DOHH2 (cell line): ENCODE measurements at regions not wholly inside any gene's neighbourhood (a gene's known extent, or its start where the extent isn't known, plus 50 kb on each side); places are given as distances from the start of the nearest gene placed in this dataset.

ENCODE experiments used
- H3F3A ChIP-seq: fragments of 200-600 bp; sonication (generic), shearing (Covaris generic); 2 replicates; pipeline ENCODE4 v1.6.0; 2016; ENCODE audit warnings: antibody characterized with exemption, mild to moderate bottlenecking; ENCODE audit not compliant: control insufficient read depth, insufficient read depth
- H3K27ac ChIP-seq: fragments of 200-600 bp; sonication (generic); 2 replicates; pipeline ENCODE4 v1.5.1; 2014; ENCODE audit warnings: low read depth, mild to moderate bottlenecking, low read length, moderate library complexity
- H3K27me3 ChIP-seq: fragments of 200-600 bp; sonication (generic); 2 replicates; pipeline ENCODE4 v1.6.1; 2014; ENCODE audit warnings: mild to moderate bottlenecking, low read length, mixed read lengths; ENCODE audit not compliant: control insufficient read depth
- H3K36me3 ChIP-seq: fragments of 200-600 bp; sonication (generic); 2 replicates; pipeline ENCODE4 v1.6.1; 2014; ENCODE audit warnings: mild to moderate bottlenecking, low read length, moderate library complexity, mixed read lengths; ENCODE audit not compliant: control insufficient read depth
- H3K4me1 ChIP-seq: fragments of 200-600 bp; sonication (generic); 2 replicates; pipeline ENCODE4 v1.6.1; 2014; ENCODE audit warnings: mild to moderate bottlenecking, low read length, mixed read lengths; ENCODE audit not compliant: control insufficient read depth
- H3K4me2 ChIP-seq: fragments of 200-600 bp; sonication (generic); 2 replicates; pipeline ENCODE4 v1.6.0; 2014; ENCODE audit warnings: mild to moderate bottlenecking, low read length, moderate library complexity
- H3K4me3 ChIP-seq: fragments of 200-600 bp; sonication (generic); 2 replicates; pipeline ENCODE4 v1.5.1; 2014; ENCODE audit warnings: mild to moderate bottlenecking, low read length, mixed read lengths
- H3K79me2 ChIP-seq: fragments of 200-600 bp; sonication (generic); 2 replicates; pipeline ENCODE4 v1.6.1; 2014; ENCODE audit warnings: mild to moderate bottlenecking, low read length, mixed read lengths; ENCODE audit not compliant: control insufficient read depth
- H3K9me2 ChIP-seq: fragments of 200-600 bp; sonication (generic); replicated peaks from 2 replicates; pipeline ENCODE4 v1.6.1; 2014; ENCODE audit warnings: mild to moderate bottlenecking, low read length, mixed read lengths; ENCODE audit not compliant: control insufficient read depth
- H3K9me3 ChIP-seq: fragments of 200-600 bp; sonication (generic); 2 replicates; pipeline ENCODE4 v1.6.1; 2014; ENCODE audit warnings: antibody characterized with exemption, low read length, mixed read lengths; ENCODE audit not compliant: control insufficient read depth, insufficient read depth
- H4K20me1 ChIP-seq: fragments of 200-600 bp; sonication (generic); 2 replicates; pipeline ENCODE4 v1.6.0; 2014; ENCODE audit warnings: low read depth, mild to moderate bottlenecking, antibody characterized with exemption, low read length, moderate library complexity; ENCODE audit not compliant: control insufficient read depth, insufficient read depth
- EZH2phosphoT487 ChIP-seq: fragments of 200-600 bp; sonication (generic); IDR thresholded peaks from 2 replicates; pipeline ENCODE4 v1.6.1; 2017; ENCODE audit warnings: borderline replicate concordance, mild to moderate bottlenecking, antibody characterized with exemption, low read length, moderate library complexity, mixed read lengths
- TF ChIP-seq, protein P1 (sequence below): fragments of 200-600 bp; sonication (generic); IDR thresholded peaks from one replicate; pipeline ENCODE4 v1.5.1; 2014; ENCODE audit warnings: antibody characterized with exemption, mild to moderate bottlenecking, low read depth, low read length; ENCODE audit not compliant: poor library complexity, severe bottlenecking

DNA sequence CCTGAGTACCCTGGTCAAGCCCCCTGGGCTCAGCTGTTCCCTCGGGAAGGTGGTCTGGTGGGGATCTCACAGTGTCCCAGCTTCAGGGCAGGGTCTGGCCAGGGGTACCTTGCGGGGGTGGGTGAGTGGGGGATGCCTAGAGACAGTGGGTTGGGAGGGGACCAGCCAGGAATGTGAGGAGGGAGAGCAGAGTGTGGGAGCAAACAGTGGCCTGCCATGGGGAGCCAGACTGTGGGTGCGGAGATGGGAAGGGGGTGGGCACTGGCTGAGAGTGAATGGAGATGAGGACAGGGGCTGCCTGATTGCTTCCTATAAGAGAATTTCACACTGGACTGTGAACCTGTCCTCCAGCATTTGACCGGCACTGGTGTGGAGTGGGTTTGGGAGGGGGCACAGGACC, 95.1 kb downstream of the VEGFA start:
- Histone ChIP-seq H4K20me1 (no peaks in the 10 kb centered on the region), H3K4me3 (no peak overlapping the region), H3K4me2 (no peak overlapping the region), H3F3A (no peaks in the 10 kb centered on the region), H3K36me3 (no peaks in the 10 kb centered on the region), H3K9me2 (no peaks in the 10 kb centered on the region), H3K27me3 (peaks cover 11% of the 10 kb centered on the region), H3K9me3 (no peaks in the 10 kb centered on the region), H3K27ac (no peak overlapping the region), H3K4me1 (no peaks in the 10 kb centered on the region), H3K79me2 (no peaks in the 10 kb centered on the region)
- TF ChIP-seq, protein P1, sequence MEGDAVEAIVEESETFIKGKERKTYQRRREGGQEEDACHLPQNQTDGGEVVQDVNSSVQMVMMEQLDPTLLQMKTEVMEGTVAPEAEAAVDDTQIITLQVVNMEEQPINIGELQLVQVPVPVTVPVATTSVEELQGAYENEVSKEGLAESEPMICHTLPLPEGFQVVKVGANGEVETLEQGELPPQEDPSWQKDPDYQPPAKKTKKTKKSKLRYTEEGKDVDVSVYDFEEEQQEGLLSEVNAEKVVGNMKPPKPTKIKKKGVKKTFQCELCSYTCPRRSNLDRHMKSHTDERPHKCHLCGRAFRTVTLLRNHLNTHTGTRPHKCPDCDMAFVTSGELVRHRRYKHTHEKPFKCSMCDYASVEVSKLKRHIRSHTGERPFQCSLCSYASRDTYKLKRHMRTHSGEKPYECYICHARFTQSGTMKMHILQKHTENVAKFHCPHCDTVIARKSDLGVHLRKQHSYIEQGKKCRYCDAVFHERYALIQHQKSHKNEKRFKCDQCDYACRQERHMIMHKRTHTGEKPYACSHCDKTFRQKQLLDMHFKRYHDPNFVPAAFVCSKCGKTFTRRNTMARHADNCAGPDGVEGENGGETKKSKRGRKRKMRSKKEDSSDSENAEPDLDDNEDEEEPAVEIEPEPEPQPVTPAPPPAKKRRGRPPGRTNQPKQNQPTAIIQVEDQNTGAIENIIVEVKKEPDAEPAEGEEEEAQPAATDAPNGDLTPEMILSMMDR = no peak
- no peak for TF ChIP-seq EZH2phosphoT487

DNA sequence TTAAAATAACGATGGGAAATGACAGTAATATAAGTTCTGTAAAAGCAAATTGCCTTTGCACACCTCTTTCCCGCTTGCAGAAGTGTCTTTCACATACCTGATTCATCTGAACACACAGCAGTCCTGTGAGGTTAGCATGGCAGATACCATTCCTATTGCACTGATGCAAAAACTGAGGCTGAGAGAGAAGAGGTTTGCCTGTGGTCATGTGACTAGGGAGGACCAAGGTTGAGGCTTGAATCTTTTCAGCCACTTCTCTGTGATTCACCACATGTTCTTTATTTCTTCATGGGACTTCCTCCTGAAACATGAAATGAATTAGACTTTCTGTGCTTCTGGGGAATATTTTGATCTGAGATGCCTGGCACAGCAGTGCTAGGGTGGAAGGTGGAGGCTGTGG, 92.9 kb downstream of the VEGFA start:
- Histone ChIP-seq H3K79me2 (no peaks in the 10 kb centered on the region), H3K9me2 (no peaks in the 10 kb centered on the region), H3K9me3 (no peaks in the 10 kb centered on the region), H3F3A (no peaks in the 10 kb centered on the region), H3K4me3 (no peak overlapping the region), H4K20me1 (no peaks in the 10 kb centered on the region), H3K4me1 (no peaks in the 10 kb centered on the region), H3K36me3 (no peaks in the 10 kb centered on the region), H3K4me2 (no peak overlapping the region), H3K27me3 (peaks cover 7% of the 10 kb centered on the region; the same call in 1 of the 2 replicates), H3K27ac (no peak overlapping the region)
- TF ChIP-seq, protein P1 = no peak
- TF ChIP-seq EZH2phosphoT487 = no peak

DNA sequence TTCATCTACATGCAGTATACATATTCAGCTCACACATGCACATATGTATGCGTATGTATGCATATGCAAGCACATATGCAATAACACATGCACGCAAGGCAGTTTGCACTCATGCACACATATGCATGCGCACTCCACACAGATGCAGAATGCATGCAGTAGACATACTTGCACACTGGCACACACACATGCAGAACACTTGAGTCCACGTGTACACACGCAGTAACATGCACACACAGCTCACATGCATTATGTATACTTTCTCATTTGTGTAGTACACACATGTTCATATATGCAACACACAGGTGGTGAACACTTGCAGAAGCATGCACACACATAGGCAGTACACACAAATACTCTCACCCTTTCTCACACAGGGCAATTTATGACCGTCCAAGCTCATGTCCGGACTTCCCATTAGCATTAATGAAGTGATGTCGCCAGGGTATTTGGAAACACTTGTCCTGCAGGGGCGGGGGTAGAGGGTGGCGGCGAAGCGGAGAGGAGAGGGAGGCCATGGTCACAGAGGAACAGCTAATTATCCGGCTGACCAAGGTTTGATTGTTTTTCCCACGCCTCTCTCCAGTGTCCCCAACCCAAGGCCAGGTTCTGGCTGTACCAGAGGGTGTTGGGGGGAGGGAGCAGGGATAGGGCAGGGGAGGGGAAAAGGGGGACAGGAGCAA, 91.3 kb downstream of the VEGFA start:
- no peaks in the 10 kb centered on the region for H3K9me2 ChIP-seq
- H3K27ac ChIP-seq = no peak overlapping the region
- H3K27me3 ChIP-seq = peaks cover 7% of the 10 kb centered on the region; the same call in 1 of the 2 replicates
- H3K9me3 ChIP-seq = no peaks in the 10 kb centered on the region
- no peak for TF ChIP-seq EZH2phosphoT487
- no peak overlapping the region for H3K4me2 ChIP-seq
- H3K79me2 ChIP-seq = no peaks in the 10 kb centered on the region
- H3K4me1 ChIP-seq = no peaks in the 10 kb centered on the region
- H3K36me3 ChIP-seq = no peaks in the 10 kb centered on the region
- no peak overlapping the region for H3K4me3 ChIP-seq
- no peaks in the 10 kb centered on the region for H4K20me1 ChIP-seq
- no peaks in the 10 kb centered on the region for H3F3A ChIP-seq

DNA sequence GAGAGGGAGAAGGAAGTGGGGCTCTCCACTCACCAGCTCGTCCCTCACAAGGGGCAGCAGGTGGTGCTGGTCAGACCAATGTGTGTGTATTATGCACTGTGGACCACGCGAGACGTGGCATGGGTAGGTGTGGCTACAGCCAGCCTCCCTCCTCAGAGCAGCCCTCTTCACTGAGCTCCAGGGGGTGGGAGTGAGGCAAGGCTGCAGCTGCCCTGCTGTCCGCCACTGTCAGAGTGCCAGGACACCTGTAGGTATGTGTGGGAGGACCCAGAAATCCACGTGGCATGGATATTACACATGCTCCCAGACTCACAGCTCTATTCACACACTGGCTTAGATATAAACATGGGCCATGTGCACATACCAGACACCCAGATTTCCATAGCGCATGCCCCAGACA, 90.3 kb downstream of the VEGFA start:
- no peaks in the 10 kb centered on the region for H3F3A ChIP-seq
- TF ChIP-seq, protein P1 = no peak
- no peak for TF ChIP-seq EZH2phosphoT487
- no peaks in the 10 kb centered on the region for H3K9me3 ChIP-seq
- H3K4me1 ChIP-seq = no peaks in the 10 kb centered on the region
- H3K4me2 ChIP-seq = no peak overlapping the region
- H3K27me3 ChIP-seq = 0 out of 2 replicates have a peak, but pooled peaks cover 4% of the 10 kb centered on the region
- H3K79me2 ChIP-seq = no peaks in the 10 kb centered on the region
- H4K20me1 ChIP-seq = no peaks in the 10 kb centered on the region
- no peaks in the 10 kb centered on the region for H3K9me2 ChIP-seq
- H3K27ac ChIP-seq = no peak overlapping the region
- H3K36me3 ChIP-seq = no peaks in the 10 kb centered on the region
- H3K4me3 ChIP-seq = no peak overlapping the region
